ENCODE measurements at regions not wholly inside any gene's neighbourhood (a gene's known extent, or its start where the extent isn't known, plus 50 kb on each side); places are given as distances from the start of the nearest gene placed in this dataset.

DNA sequence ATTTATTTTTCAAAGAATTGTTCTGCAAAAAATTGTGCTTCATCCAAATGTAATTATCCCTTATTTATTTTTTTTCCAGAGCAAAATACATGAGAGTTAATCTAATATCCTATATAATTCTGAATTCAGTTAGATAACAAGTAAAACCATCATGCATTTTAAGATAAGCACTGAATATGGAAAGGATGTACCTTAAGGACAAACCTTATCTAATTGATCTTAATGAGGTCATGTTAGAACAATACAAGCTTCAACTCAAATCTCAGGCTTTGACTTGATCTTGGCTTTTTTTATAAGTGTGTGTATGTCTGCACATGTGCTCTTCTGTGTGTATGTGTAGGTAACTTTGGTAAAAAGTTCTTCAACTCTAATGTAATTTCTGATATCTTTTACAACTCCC lies 1828.8 kb downstream of the PCDH9 start:
- no peaks in the 10 kb centered on the region for H3K79me2 ChIP-seq (ENCODE audit: low read length)
- no peaks in the 10 kb centered on the region for H4K20me1 ChIP-seq (ENCODE audit: insufficient read depth, low read length)
- no peaks in the 10 kb centered on the region for H3K27me3 ChIP-seq (replicated peaks; ENCODE audit: insufficient read depth, low read length)
- no peaks in the 10 kb centered on the region for H3K9me3 ChIP-seq (replicated peaks; ENCODE audit: insufficient read depth, low read length)
- H2AFZ ChIP-seq (ENCODE audit: low read length), result no peak overlapping the region
- H3K9me2 ChIP-seq (replicated peaks; ENCODE audit: insufficient read depth, low read length), result no peaks in the 10 kb centered on the region
- H3K9ac ChIP-seq (ENCODE audit: low read length), result no peak overlapping the region
- H3K36me3 ChIP-seq (replicated peaks; ENCODE audit: insufficient read depth, low read length), result no peaks in the 10 kb centered on the region
- H3K27ac ChIP-seq (ENCODE audit: low read length), result no peak overlapping the region
- TF ChIP-seq, protein P1, sequence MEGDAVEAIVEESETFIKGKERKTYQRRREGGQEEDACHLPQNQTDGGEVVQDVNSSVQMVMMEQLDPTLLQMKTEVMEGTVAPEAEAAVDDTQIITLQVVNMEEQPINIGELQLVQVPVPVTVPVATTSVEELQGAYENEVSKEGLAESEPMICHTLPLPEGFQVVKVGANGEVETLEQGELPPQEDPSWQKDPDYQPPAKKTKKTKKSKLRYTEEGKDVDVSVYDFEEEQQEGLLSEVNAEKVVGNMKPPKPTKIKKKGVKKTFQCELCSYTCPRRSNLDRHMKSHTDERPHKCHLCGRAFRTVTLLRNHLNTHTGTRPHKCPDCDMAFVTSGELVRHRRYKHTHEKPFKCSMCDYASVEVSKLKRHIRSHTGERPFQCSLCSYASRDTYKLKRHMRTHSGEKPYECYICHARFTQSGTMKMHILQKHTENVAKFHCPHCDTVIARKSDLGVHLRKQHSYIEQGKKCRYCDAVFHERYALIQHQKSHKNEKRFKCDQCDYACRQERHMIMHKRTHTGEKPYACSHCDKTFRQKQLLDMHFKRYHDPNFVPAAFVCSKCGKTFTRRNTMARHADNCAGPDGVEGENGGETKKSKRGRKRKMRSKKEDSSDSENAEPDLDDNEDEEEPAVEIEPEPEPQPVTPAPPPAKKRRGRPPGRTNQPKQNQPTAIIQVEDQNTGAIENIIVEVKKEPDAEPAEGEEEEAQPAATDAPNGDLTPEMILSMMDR (IDR thresholded peaks at IDR 0.05; ENCODE audit: low read length), result no peak
- no peak for TF ChIP-seq EZH2phosphoT487 (IDR thresholded peaks at IDR 0.05; ENCODE audit: low read length)
- TF ChIP-seq EZH2 (optimal IDR thresholded peaks at IDR 0.05; ENCODE audit: low read depth, low read length), result no peak
- no peaks in the 10 kb centered on the region for H3K4me1 ChIP-seq (ENCODE audit: low read length)
- H3K4me2 ChIP-seq (ENCODE audit: low read depth, low read length), result no peak overlapping the region
- no peak for DNase-seq
- no peaks in the 10 kb centered on the region for H3F3A ChIP-seq (ENCODE audit: insufficient read depth, low read length)
- no peak overlapping the region for H3K4me3 ChIP-seq (ENCODE audit: low read length)

DNA sequence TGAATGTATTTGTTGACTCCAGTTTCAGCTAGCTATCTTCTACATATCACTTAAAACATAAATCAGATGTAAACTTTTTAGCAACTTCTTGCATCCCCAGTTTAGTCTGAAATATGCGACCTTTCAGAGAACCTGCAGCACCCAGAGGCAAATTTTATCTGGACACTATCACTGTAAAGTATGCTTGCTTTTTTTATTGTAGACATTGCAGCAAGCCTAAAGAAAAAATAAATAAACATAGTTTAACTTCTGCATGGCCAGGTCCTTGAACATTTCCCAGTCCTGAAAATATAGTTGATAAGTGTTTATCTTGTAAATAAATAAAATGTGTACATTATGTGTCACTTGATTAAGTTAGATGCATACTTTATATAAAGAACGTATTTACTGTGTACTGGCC lies 1829.4 kb downstream of the PCDH9 start:
- H3K27ac ChIP-seq (ENCODE audit: low read length), result no peak overlapping the region
- DNase-seq, result no peak

DNA sequence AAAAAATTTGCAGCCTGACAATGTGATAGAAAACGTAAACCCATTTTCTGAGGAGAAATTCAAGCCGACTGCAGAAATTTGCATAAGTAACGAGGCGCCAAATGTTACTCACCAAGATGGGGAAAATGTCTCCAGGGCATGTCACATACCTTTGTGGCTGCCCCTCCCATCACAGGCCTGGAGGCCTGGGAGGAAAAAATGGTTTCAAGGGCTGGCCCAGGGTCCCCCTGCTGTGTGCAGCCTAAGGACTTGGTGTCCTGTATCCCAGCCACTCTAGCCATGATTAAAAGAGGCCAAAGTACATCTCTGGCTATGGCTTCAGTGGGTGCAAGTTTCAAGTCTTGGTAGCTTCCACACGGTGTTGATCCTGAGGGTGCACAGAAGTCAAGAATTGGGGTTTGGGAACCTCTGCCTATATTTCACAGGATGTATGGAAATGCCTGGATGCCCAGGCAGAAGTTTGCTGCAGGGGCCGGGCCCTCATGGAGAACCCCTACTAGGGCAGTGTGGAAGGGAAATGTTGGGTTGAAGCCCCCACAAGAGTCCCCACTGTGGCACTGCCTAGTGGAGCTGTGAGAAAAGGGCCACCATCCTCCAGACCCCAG lies 1842.3 kb downstream of the PCDH9 start:
- H3K4me2 ChIP-seq (ENCODE audit: low read depth, low read length), result no peak overlapping the region
- no peaks in the 10 kb centered on the region for H3K4me1 ChIP-seq (ENCODE audit: low read length)
- no peak for TF ChIP-seq EZH2phosphoT487 (IDR thresholded peaks at IDR 0.05; ENCODE audit: low read length)
- H3K4me3 ChIP-seq (ENCODE audit: low read length), result no peak overlapping the region
- no peaks in the 10 kb centered on the region for H4K20me1 ChIP-seq (ENCODE audit: insufficient read depth, low read length)
- H3K9me3 ChIP-seq (replicated peaks; ENCODE audit: insufficient read depth, low read length), result no peaks in the 10 kb centered on the region
- H2AFZ ChIP-seq (ENCODE audit: low read length), result no peak overlapping the region
- H3F3A ChIP-seq (ENCODE audit: insufficient read depth, low read length), result no peaks in the 10 kb centered on the region
- H3K36me3 ChIP-seq (replicated peaks; ENCODE audit: insufficient read depth, low read length), result no peaks in the 10 kb centered on the region
- no peak overlapping the region for H3K9ac ChIP-seq (ENCODE audit: low read length)
- DNase-seq, result no peak
- no peaks in the 10 kb centered on the region for H3K27me3 ChIP-seq (replicated peaks; ENCODE audit: insufficient read depth, low read length)
- no peaks in the 10 kb centered on the region for H3K9me2 ChIP-seq (replicated peaks; ENCODE audit: insufficient read depth, low read length)
- H3K79me2 ChIP-seq (ENCODE audit: low read length), result no peaks in the 10 kb centered on the region
- no peak overlapping the region for H3K27ac ChIP-seq (ENCODE audit: low read length)

More for the DNA sequence above, 1829.4 kb downstream of the PCDH9 start:
- no peak overlapping the region for H3K4me3 ChIP-seq (ENCODE audit: low read length)
- H3K9me3 ChIP-seq (replicated peaks; ENCODE audit: insufficient read depth, low read length), result no peaks in the 10 kb centered on the region
- H2AFZ ChIP-seq (ENCODE audit: low read length), result no peak overlapping the region
- H3K27me3 ChIP-seq (replicated peaks; ENCODE audit: insufficient read depth, low read length), result no peaks in the 10 kb centered on the region
- H3K9me2 ChIP-seq (replicated peaks; ENCODE audit: insufficient read depth, low read length), result no peaks in the 10 kb centered on the region
- no peaks in the 10 kb centered on the region for H3K4me1 ChIP-seq (ENCODE audit: low read length)
- no peak for TF ChIP-seq EZH2phosphoT487 (IDR thresholded peaks at IDR 0.05; ENCODE audit: low read length)
- H3K9ac ChIP-seq (ENCODE audit: low read length), result no peak overlapping the region
- H3K79me2 ChIP-seq (ENCODE audit: low read length), result no peaks in the 10 kb centered on the region
- no peaks in the 10 kb centered on the region for H3K36me3 ChIP-seq (replicated peaks; ENCODE audit: insufficient read depth, low read length)
- H3K4me2 ChIP-seq (ENCODE audit: low read depth, low read length), result no peak overlapping the region
- H4K20me1 ChIP-seq (ENCODE audit: insufficient read depth, low read length), result no peaks in the 10 kb centered on the region
- no peaks in the 10 kb centered on the region for H3F3A ChIP-seq (ENCODE audit: insufficient read depth, low read length)

DNA sequence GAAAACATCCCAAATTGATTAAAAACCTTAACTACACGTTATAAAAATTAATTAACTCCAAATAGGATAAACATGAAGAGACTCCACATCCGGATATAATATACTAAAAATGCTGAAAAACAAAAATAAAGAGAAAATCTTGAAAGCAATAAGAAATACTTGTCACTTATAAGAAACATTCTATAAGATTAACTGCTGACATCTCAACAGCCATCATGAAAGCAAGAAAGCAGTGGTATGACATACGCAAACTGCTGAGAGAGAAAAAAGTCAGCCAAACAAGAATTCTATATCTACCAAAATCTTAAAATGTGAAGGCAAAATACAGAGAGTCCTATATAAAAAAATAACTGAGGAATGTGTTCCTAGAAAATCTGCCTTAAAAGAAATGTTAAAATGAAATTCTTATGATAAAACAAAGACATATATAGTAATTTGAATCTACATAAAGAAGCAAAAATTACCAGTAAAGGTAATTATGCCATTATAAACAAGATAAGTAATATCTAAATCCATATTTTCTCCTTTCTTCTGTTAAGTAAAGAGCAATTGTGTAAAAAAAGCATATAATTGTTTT lies 1851.1 kb downstream of the PCDH9 start:
- Histone ChIP-seq H3K79me2 (ENCODE audit: low read length) (no peaks in the 10 kb centered on the region), H3F3A (ENCODE audit: insufficient read depth, low read length) (no peaks in the 10 kb centered on the region), H3K27ac (ENCODE audit: low read length) (no peak overlapping the region), H2AFZ (ENCODE audit: low read length) (no peak overlapping the region), H3K27me3 (replicated peaks; ENCODE audit: insufficient read depth, low read length) (no peaks in the 10 kb centered on the region), H3K4me2 (ENCODE audit: low read depth, low read length) (no peak overlapping the region), H3K4me1 (ENCODE audit: low read length) (no peaks in the 10 kb centered on the region), H3K4me3 (ENCODE audit: low read length) (no peak overlapping the region), H3K36me3 (replicated peaks; ENCODE audit: insufficient read depth, low read length) (no peaks in the 10 kb centered on the region), H4K20me1 (ENCODE audit: insufficient read depth, low read length) (no peaks in the 10 kb centered on the region), H3K9me3 (replicated peaks; ENCODE audit: insufficient read depth, low read length) (no peaks in the 10 kb centered on the region), H3K9me2 (replicated peaks; ENCODE audit: insufficient read depth, low read length) (no peaks in the 10 kb centered on the region), H3K9ac (ENCODE audit: low read length) (no peak overlapping the region)
- no peak for TF ChIP-seq EZH2phosphoT487 (IDR thresholded peaks at IDR 0.05; ENCODE audit: low read length)
- TF ChIP-seq, protein P1 (IDR thresholded peaks at IDR 0.05; ENCODE audit: low read length), result no peak
- no peak for TF ChIP-seq EZH2 (optimal IDR thresholded peaks at IDR 0.05; ENCODE audit: low read depth, low read length)
- no peak for DNase-seq

Measured in MM.1S (cell line).